ENCODE measurements at regions not wholly inside any gene's neighbourhood (a gene's known extent, or its start where the extent isn't known, plus 50 kb on each side); places are given as distances from the start of the nearest gene placed in this dataset.
"Not testable (repeated sequence)": the region's sequence is repeated elsewhere in the genome, so short reads cannot be mapped to it uniquely, and the experiment has no call there.

DNA sequence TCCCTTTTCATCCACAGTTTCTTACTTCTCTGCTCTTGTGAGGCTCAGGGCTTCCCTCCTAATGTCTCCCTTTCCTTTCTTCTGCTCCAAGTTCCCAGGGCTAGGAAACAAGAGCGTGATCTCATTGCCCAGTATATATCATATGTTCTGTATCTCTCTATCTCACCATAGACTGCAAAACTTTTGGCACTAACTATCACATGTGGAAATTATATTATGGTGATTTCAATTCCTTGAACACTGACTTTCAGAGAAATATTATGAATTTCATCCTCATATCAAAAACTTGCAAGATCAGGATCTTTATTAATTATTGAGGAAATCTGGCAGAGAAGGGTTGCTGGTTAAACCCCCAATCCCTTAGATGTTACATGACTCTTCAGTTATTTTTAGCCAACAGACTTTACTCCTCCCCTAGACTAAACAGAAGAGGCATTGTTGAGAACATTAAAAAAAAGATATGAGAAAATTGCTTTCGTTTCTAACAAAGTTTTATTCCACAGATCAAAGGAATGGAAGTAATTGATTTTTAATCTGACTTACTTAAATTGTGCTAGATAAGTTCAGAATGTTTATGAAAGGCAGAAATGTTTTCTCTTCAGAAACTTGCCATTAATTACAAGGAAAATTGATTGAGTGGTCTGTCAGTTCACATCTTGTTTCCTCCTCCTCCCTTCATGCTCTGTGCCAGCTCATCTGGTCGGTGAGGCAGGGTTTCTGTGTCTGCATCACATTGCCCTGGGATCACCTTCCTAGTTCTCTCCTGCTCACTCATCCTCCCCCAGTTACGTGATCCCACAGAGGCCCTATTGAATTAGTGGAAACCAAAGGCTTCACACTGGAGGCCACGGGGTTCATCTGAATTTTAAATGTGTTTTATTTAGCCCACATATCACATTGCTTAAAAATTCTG lies 378.5 kb downstream of the LMO7 start:
- no peak for DNase-seq (ENCODE audit: low read depth in 2 of 2)

DNA sequence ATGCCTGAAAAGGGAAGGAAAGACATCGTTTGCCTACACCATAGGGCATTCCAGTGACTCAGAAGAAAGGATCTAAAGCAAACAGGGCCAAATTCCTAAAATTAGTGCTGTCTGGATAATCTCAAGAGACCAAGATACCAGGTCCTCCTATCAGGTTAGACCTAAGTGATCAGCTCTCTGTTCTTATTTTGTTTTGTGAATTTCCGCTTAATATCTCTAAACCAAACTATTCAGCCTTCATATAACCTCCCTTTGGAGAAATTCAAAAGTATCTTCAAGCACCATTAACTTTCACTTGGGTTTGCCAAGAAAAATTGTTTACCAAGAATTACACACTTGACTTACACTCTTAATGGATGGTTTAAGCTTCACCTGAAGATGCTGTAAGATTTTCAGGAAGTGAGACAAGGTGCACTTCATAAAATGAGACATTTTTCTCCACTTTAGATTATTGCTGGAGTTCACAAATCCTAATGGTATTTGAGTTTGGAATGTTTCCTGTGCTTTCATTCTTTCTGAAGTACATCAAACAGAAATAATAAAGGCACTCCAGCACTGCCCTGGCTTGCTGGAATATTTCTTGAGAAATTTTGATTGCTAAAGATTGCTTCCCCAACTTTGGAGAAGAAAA lies 376.1 kb downstream of the LMO7 start:
- no peak for DNase-seq (ENCODE audit: low read depth in 2 of 2)

DNA sequence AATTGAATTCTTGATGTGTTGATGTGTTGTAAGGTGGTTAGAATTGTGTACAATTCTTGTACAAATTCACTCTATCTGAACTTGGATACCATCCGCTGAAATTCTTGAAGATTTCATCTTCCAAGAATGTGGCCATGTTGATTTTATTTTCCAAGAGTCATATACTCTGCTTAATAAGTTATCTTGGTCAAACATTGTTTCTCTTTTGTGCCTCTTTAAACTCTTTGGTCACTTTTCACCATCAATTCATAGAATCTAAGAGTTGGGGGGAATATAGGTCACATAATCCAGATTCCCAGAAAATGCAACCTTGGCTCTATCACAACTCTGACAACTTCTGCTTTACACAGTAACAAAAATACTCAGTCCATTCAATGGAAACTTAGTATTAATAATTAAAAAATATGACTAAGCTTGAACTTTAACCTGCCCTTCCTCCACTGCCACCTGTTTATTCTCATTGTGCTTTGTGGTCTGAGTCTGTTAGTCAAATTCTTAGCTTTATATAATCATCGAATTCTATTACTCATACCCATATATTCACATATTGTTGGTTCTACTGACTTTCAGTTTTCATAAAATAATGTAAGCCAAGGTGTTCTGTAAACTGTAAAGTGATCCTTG lies 373.2 kb downstream of the LMO7 start:
- DNase-seq (ENCODE audit: low read depth in 2 of 2), result no peak

- DNase-seq (ENCODE audit: low read depth in 2 of 2), result peak in 1 of 2 experiments; percentile 6
Measured at GRCh38 chr13:76004416-76004815, 368.3 kb downstream of the LMO7 start.

- no peak for DNase-seq (ENCODE audit: low read depth in 2 of 2)
Measured at GRCh38 chr13:76000131-76000530, 364.0 kb downstream of the LMO7 start.

- DNase-seq (ENCODE audit: low read depth in 2 of 2), result no peak
Measured at GRCh38 chr13:75996582-75996981, 360.5 kb downstream of the LMO7 start.

DNA sequence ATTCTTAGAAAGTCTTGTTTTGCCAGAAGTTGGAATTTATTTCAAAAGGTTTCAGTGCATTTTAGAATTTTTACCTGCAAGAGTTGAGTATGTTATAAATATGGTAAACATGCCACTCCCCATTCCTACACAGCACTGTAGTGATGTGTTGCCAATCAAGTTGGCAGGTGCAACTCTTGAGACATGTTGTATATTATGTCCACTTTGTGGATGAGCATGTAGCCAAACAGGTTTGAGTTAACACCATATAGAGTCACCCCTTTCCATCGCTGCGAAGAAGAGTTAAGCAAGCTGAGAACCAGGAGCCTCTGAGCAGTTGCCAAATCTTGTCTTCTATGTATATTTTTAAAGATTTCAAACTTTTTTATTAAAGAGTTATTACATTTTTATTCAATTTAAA lies 359.8 kb downstream of the LMO7 start:
- DNase-seq (ENCODE audit: low read depth in 2 of 2), result no peak

GRCh38 chr13:75993823-75994222 lies 357.7 kb downstream of the LMO7 start:
- no peak for DNase-seq (ENCODE audit: low read depth in 2 of 2)

GRCh38 chr13:75993241-75993640 lies 357.1 kb downstream of the LMO7 start:
- no peak for DNase-seq (ENCODE audit: low read depth in 2 of 2)

- DNase-seq (ENCODE audit: low read depth in 2 of 2), result no peak
Measured at GRCh38 chr13:75986818-75987217, 350.7 kb downstream of the LMO7 start.

DNA sequence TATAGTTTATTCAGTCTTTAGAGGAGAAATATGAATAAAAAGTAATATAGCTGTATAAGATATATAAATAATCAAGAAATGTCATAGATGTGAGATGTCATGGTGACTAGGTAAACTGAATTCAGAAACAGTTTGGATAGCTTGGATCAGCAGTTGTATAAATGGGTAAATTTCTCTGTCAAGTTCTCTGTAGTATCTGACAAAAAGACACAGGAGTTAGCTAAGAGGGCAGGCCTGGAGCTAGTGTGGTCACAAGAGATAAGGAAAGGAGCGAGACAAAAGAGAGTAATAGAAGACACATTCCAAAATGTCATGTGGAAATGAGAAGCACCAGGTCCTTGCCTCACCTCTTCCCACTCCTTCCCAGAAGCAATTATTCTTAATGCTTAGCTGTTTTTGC lies 349.0 kb downstream of the LMO7 start:
- no peak for DNase-seq (ENCODE audit: low read depth in 2 of 2)

DNA sequence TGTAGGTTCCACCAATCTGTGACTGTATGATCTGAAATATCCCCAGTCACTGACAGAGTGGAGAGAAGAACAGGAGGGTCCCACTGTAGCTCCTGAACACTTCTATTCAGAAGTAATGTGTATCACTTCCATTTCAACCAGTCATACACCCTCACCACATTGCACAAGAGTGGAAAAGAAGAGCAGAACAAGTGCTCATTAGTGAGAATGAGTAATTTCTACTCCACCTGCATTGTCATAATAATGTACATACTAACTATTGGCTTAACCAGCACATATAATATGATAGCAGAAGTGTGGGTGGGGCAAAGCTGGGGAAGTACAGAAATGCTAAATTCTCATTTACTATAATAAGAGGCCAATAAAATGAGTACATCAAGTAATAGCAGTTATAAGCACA lies 342.7 kb downstream of the LMO7 start:
- DNase-seq (ENCODE audit: low read depth in 2 of 2), result no peak

- peak; percentile 15 to 17 for DNase-seq (ENCODE audit: low read depth in 2 of 2)
Measured at GRCh38 chr13:75968103-75968838, 332.1 kb downstream of the LMO7 start.

DNA sequence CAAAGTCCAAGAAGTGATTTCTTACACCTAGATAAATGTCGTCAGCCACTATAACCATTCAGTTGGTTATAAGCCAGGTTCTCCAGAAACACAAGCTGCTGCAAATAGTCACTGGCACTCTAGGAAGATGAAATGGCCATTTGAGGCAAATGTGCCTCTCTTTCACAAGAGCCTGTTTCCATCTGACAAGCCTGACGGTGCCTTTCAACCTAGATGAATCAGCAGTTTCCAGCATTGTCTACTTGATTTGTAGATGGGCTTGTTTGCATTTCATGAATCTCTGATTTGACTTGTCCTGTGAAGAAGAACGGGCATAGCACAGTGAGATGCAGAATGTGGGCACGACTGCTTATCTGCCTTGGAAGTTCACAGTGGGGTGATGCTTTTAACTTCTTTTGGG lies 327.2 kb downstream of the LMO7 start:
- no peak for DNase-seq (ENCODE audit: low read depth in 2 of 2)

GRCh38 chr13:75961911-75962310 lies 325.8 kb downstream of the LMO7 start:
- DNase-seq (ENCODE audit: low read depth in 2 of 2), result no peak

DNA sequence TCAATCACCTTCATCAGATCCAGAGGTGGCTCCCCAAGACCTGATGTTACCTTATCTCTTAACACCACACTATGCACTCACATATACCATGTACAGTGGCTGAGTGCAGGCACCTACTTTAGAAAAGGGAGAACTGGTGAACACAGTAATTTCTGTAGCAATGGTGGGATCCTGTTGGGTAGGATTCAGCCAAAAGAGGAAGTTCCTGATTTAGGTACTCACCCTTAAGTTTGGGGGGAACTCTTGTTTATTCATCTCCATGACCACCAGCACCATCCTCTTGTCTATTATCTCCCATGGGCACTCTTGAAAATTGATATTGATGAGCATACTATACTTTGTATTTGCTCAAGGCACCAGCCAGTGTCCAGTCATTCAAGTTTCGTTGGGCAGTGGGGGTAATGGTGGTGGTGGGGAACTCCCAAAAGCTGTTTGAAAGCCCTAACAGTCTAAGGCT lies 324.4 kb downstream of the LMO7 start:
- no peak for DNase-seq (ENCODE audit: low read depth in 2 of 2)

GRCh38 chr13:75959861-75960481 lies 323.8 kb downstream of the LMO7 start:
- DNase-seq (ENCODE audit: low read depth in 2 of 2), result no peak

DNA sequence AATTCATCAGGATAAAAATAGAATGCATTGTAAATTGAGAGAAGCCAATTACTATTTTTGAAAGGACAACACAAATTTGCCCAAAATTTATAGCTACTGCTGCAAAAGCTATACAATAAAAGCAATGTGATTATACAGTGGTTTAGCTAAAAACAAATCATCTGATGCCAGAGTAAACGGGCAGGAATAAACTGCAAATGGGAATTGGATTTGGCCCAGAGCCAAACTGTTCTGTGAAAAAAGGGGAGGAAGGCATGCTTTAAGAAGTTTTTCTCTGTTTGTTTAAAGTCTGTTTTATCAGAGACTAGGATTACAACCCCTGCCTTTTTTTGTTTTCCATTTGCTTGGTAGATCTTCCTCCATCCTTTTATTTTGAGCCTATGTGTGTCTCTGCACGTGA lies 317.5 kb downstream of the LMO7 start:
- DNase-seq (ENCODE audit: low read depth in 2 of 2), result not testable (repeated sequence)

DNA sequence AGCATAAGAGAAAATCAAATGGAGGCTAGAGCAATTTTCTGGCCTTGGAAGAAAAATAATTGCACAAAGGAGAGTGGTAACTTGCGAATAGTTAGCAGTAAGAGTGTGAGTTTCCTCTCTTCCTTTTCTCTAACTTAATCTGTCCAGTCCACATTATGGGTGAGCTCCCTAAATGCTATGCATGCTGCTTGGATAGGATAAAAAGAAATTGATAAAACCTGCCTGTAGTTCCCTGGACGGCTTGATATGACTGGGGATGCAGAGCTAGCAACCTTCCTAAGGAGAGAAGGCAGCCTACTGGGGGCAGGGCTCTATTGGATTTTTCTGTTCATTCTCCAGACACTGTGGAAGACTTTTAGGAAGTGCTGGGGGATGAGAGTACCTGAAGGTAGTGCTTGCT lies 311.3 kb downstream of the LMO7 start:
- no peak for DNase-seq (ENCODE audit: low read depth in 2 of 2)

GRCh38 chr13:75946536-75947284 lies 310.6 kb downstream of the LMO7 start:
- no peak for DNase-seq (ENCODE audit: low read depth in 2 of 2)

Data from fibroblast of skin of left quadriceps (primary cell).